Transverse colon (tissue), 3 donors: ENCODE measurements at regions not wholly inside any gene's neighbourhood (a gene's known extent, or its start where the extent isn't known, plus 50 kb on each side); places are given as distances from the start of the nearest gene placed in this dataset.

Experiments
- CTCF ChIP-seq, 5 experiments: fragments of 200-600 bp in 3 of 5; fragments of 450-650 bp in 2 of 5; sonication (generic) in 3 of 5; IDR thresholded peaks; 1 replicate in 2 of 5; 2 replicates in 3 of 5; pipeline ENCODE4 v1.5.1; 2016 to 2017; ENCODE audit warnings: antibody characterized with exemption in 5 of 5, inconsistent platforms in 3 of 5, mild to moderate bottlenecking in 2 of 5, moderate library complexity in 1 of 5
- POLR2A ChIP-seq: fragments of 450-650 bp; IDR thresholded peaks from one replicate; pipeline ENCODE4 v1.6.1; 2016; ENCODE audit warnings: antibody characterized with exemption, mild to moderate bottlenecking, moderate library complexity

GRCh38 chr6:139680819-139681218, 306.4 kb upstream of the CITED2 start:
- no peak for TF ChIP-seq CTCF (IDR thresholded peaks at IDR 0.05)
- TF ChIP-seq POLR2A = no peak
